Stomach (tissue), 8 donors: ENCODE measurements at regions not wholly inside any gene's neighbourhood (a gene's known extent, or its start where the extent isn't known, plus 50 kb on each side); places are given as distances from the start of the nearest gene placed in this dataset.

Experiments
- DNase-seq, 2 donors: peaks; one replicate each; pipeline versions ENCODE4 v3.0.0 to v3.0.0-alpha.2; 2013 to 2019
- H3K27ac ChIP-seq, 5 donors: fragments of 200-600 bp in 4 of 5; sonication (generic) in 4 of 5; one replicate each; pipeline ENCODE4 v1.5.1; 2013 to 2019; ENCODE audit warnings: mild to moderate bottlenecking in 1 of 5, moderate library complexity in 1 of 5
- H3K27me3 ChIP-seq, 3 donors: fragments of 200-600 bp; sonication (generic); one replicate each; pipeline ENCODE4 v1.5.1; 2017 to 2019; ENCODE audit warnings: mixed run types in 1 of 3
- H3K36me3 ChIP-seq, 4 donors: fragments of 200-600 bp; sonication (generic); 1 replicate in 3 of 4; 2 replicates in 1 of 4; pipeline ENCODE4 v1.5.1; 2016 to 2019
- H3K4me1 ChIP-seq, 4 donors: fragments of 200-600 bp; sonication (generic); one replicate each; pipeline ENCODE4 v1.5.1; 2016 to 2019
- H3K4me3 ChIP-seq, 4 donors: fragments of 200-600 bp; sonication (generic) in 3 of 4; one replicate each; pipeline ENCODE4 v1.5.1; 2016 to 2019; ENCODE audit warnings: mild to moderate bottlenecking in 1 of 4
- H3K9me3 ChIP-seq, 4 donors: fragments of 200-600 bp; sonication (generic); one replicate each; pipeline ENCODE4 v1.5.1; 2016 to 2019
- CTCF ChIP-seq, 7 experiments: fragments of 450-650 bp in 4 of 7; fragments of 200-600 bp in 3 of 7; sonication (generic) in 3 of 7; IDR thresholded peaks; one replicate each; pipeline ENCODE4 v1.5.1; 2016 to 2019; ENCODE audit warnings: antibody characterized with exemption in 7 of 7, control low read depth in 2 of 7, mild to moderate bottlenecking in 1 of 7
- EP300 ChIP-seq: sonication (generic); formaldehyde crosslinking; IDR thresholded peaks from one replicate; pipeline ENCODE4 v1.6.1; 2017; ENCODE audit warnings: antibody characterized with exemption
- POLR2A ChIP-seq, 4 donors: fragments of 450-650 bp; IDR thresholded peaks; one replicate each; pipeline ENCODE4 v1.6.1; 2016; ENCODE audit warnings: antibody characterized with exemption in 4 of 4, control low read depth in 2 of 4, mild to moderate bottlenecking in 1 of 4, moderate library complexity in 1 of 4
- POLR2AphosphoS5 ChIP-seq, 3 donors: sonication (generic); formaldehyde crosslinking; IDR thresholded peaks; one replicate each; pipeline ENCODE4 v1.6.1; 2016; ENCODE audit warnings: antibody characterized with exemption in 3 of 3
- WGBS, 5 donors: extraction: QIAGEN DNeasy Blood & Tissue Kit in 3 of 5; methylation state at CpG; one replicate each; pipeline versions ENCODE4 v1.1.5 to v1.1.7; 2013 to 2018; 5-methylcytosine and 5-hydroxymethylcytosine counted together
- intact Hi-C: fragments of 100-400 bp; cut with DNase I; formaldehyde crosslinking; loops from one replicate; pipeline ENCODE4 v1.15.1; 2023; ENCODE audit warnings: low total_unique reads
- donor health status: healthy with polysubstance abuse.
- donor health status: Bipolar disorder and iron deficiency.
- donor health status: healthy.

DNA sequence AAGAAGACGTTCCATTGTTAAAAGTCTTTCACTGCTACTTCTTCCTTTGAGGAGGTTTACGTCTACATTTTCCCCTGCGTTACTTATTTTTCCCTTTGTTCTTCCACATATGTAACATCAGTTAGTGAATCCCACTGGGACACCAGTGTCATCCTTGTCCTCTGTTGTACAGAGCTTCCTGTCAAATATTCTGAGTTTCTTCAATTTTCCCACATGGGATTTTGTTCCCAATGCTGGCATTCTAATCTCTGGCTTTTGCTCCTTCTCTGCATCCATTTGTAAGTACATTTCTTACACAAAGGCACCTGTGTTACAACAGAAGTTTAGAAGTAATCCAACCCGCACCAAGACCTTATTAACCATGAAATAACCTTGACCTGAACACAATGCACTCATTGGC, 627.4 kb upstream of the PFKP start:
- peaks cover 0 to 2% (median 0%) of the 10 kb centered on the region in 4 donors for H3K9me3 ChIP-seq
- no peak for TF ChIP-seq CTCF (IDR thresholded peaks at IDR 0.05)
- no peak for TF ChIP-seq POLR2A (IDR thresholded peaks at IDR 0.05)
- TF ChIP-seq EP300, result no peak
- TF ChIP-seq POLR2AphosphoS5 (IDR thresholded peaks at IDR 0.05), result no peak
- no peaks in the 10 kb centered on the region for H3K36me3 ChIP-seq
- intact Hi-C loops, result no loop called here
- DNase-seq, result no peak
- whole genome bisulfite sequencing, 5 donors, result 56 to 89% (median 70%) methylated on average over 4 of the region's 4 CpGs
- H3K27ac ChIP-seq, result no peak overlapping the region
- H3K27me3 ChIP-seq, result no peaks in the 10 kb centered on the region
- no peaks in the 10 kb centered on the region for H3K4me1 ChIP-seq
- no peak overlapping the region for H3K4me3 ChIP-seq

GRCh38 chr10:2439000-2439399, 628.3 kb upstream of the PFKP start:
- WGBS, 5 donors, result 58 to 70% (median 58%) methylated on average over 8 of the region's 8 CpGs
- DNase-seq, result no peak
- no peak overlapping the region for H3K27ac ChIP-seq

GRCh38 chr10:2438248-2438939, 629.0 kb upstream of the PFKP start:
- no peak for DNase-seq
- TF ChIP-seq EP300 (no peak), POLR2A (IDR thresholded peaks at IDR 0.05) (no peak), POLR2AphosphoS5 (IDR thresholded peaks at IDR 0.05) (no peak), CTCF (IDR thresholded peaks at IDR 0.05) (no peak)
- H3K27me3 ChIP-seq, result no peaks in the 10 kb centered on the region
- peaks cover 0 to 6% (median 0%) of the 10 kb centered on the region in 4 donors for H3K9me3 ChIP-seq
- no peak overlapping the region for H3K4me3 ChIP-seq
- intact Hi-C loops, result no loop called here
- WGBS, 5 donors, result 59 to 65% (median 60%) methylated on average over 7 of the region's 7 CpGs
- H3K4me1 ChIP-seq, result no peaks in the 10 kb centered on the region
- no peak overlapping the region for H3K27ac ChIP-seq
- no peaks in the 10 kb centered on the region for H3K36me3 ChIP-seq

More at GRCh38 chr10:2439000-2439399, 628.3 kb upstream of the PFKP start:
- peaks cover 0 to 6% (median 0%) of the 10 kb centered on the region in 4 donors for H3K9me3 ChIP-seq
- H3K27me3 ChIP-seq, result no peaks in the 10 kb centered on the region
- H3K4me3 ChIP-seq, result no peak overlapping the region
- TF ChIP-seq POLR2AphosphoS5 (IDR thresholded peaks at IDR 0.05) (no peak), POLR2A (IDR thresholded peaks at IDR 0.05) (no peak), CTCF (IDR thresholded peaks at IDR 0.05) (no peak), EP300 (no peak)
- intact Hi-C loops, result no loop called here
- no peaks in the 10 kb centered on the region for H3K4me1 ChIP-seq
- H3K36me3 ChIP-seq, result no peaks in the 10 kb centered on the region

GRCh38 chr10:2436933-2437332, 630.4 kb upstream of the PFKP start:
- no peak for DNase-seq

More at GRCh38 chr10:2436933-2437332, 630.4 kb upstream of the PFKP start:
- TF ChIP-seq POLR2AphosphoS5 (IDR thresholded peaks at IDR 0.05) (no peak), EP300 (no peak), CTCF (IDR thresholded peaks at IDR 0.05) (no peak), POLR2A (IDR thresholded peaks at IDR 0.05) (no peak)
- H3K4me1 ChIP-seq, result no peaks in the 10 kb centered on the region
- WGBS, 5 donors, result 86 to 91% (median 90%) methylated on average over 10 to 11 of the region's 11 CpGs
- H3K27me3 ChIP-seq, result no peaks in the 10 kb centered on the region
- no peak overlapping the region for H3K4me3 ChIP-seq
- peaks cover 0 to 6% (median 0%) of the 10 kb centered on the region in 4 donors for H3K9me3 ChIP-seq
- H3K27ac ChIP-seq, result no peak overlapping the region
- intact Hi-C loops, result no loop called here
- H3K36me3 ChIP-seq, result no peaks in the 10 kb centered on the region
